ENCODE measurements at regions not wholly inside any gene's neighbourhood (a gene's known extent, or its start where the extent isn't known, plus 50 kb on each side); places are given as distances from the start of the nearest gene placed in this dataset.
A peak's percentile ranks its signal among the peaks of the same experiment; 100 is the strongest.

DNA sequence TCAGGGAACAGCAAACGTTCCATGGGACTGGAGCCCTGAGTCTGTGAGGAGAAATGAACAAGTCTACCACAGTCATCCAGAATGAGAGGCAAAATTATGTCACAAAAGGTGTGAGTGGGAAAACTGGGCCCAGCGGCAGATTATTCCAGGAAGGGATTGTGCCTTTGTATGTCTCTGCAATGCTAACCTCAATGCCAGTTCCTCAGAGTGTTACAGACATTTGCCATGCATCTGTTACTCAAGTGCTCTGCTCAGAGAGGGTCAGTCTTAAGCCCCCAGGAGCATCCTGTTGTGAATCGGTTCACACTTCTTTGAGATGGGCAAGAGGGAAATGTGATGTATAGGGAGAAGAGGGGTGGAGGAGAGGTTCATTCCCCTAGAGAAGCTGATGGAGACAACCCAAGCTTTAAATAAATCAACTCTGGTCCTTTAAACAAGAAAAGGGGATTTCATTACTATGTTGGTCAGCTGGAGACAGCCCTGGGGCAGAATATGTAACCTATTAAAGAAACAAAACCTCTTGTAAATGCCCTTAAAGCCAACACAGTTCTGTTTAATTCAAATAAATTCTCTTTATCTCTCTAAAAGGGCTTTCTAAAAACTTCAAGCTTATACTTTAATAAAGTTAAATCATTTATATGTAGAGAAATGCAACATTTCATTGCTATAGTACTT, 85.9 kb upstream of the GRB10 start:
- DNase-seq (ENCODE audit: low read depth, low spot score), result no peak
- TF ChIP-seq RAD21 (IDR thresholded peaks at IDR 0.05; ENCODE audit: low read depth) (no peak), TCF7L2 (IDR thresholded peaks at IDR 0.05; ENCODE audit: borderline replicate concordance, extremely low read depth, insufficient read depth, insufficient read length) (no peak), EZH2 (IDR thresholded peaks at IDR 0.05) (no peak), POLR2A (IDR thresholded peaks at IDR 0.05; ENCODE audit: borderline replicate concordance, extremely low read depth, insufficient read depth, insufficient read length) (no peak), SIN3A (IDR thresholded peaks at IDR 0.05; ENCODE audit: low read depth) (no peak), JUND (IDR thresholded peaks at IDR 0.05) (no peak), ZFX (IDR thresholded peaks at IDR 0.05) (no peak), ZNF274 (IDR thresholded peaks at IDR 0.05; ENCODE audit: low read depth, low read length) (no peak), CBX3 (IDR thresholded peaks at IDR 0.05; ENCODE audit: low read depth) (no peak), FOSL1 (IDR thresholded peaks at IDR 0.05; ENCODE audit: low read depth) (no peak), SRF (IDR thresholded peaks at IDR 0.05; ENCODE audit: low read depth) (no peak), EGR1 (IDR thresholded peaks at IDR 0.05; ENCODE audit: low read depth) (no peak), CEBPB (IDR thresholded peaks at IDR 0.05; ENCODE audit: low read depth) (no peak)
- TF ChIP-seq, protein P1, sequence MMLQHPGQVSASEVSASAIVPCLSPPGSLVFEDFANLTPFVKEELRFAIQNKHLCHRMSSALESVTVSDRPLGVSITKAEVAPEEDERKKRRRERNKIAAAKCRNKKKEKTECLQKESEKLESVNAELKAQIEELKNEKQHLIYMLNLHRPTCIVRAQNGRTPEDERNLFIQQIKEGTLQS (IDR thresholded peaks at IDR 0.05), result no peak
- TF ChIP-seq, protein P2, sequence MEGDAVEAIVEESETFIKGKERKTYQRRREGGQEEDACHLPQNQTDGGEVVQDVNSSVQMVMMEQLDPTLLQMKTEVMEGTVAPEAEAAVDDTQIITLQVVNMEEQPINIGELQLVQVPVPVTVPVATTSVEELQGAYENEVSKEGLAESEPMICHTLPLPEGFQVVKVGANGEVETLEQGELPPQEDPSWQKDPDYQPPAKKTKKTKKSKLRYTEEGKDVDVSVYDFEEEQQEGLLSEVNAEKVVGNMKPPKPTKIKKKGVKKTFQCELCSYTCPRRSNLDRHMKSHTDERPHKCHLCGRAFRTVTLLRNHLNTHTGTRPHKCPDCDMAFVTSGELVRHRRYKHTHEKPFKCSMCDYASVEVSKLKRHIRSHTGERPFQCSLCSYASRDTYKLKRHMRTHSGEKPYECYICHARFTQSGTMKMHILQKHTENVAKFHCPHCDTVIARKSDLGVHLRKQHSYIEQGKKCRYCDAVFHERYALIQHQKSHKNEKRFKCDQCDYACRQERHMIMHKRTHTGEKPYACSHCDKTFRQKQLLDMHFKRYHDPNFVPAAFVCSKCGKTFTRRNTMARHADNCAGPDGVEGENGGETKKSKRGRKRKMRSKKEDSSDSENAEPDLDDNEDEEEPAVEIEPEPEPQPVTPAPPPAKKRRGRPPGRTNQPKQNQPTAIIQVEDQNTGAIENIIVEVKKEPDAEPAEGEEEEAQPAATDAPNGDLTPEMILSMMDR (IDR thresholded peaks at IDR 0.05 in 2 of 3, conservative IDR thresholded peaks at IDR 0.05 in 1 of 3; ENCODE audit: borderline replicate concordance in 1 of 3, insufficient read depth in 1 of 3, low read depth in 2 of 3, low read length in 2 of 3), result no peak
- TF ChIP-seq, protein P3, sequence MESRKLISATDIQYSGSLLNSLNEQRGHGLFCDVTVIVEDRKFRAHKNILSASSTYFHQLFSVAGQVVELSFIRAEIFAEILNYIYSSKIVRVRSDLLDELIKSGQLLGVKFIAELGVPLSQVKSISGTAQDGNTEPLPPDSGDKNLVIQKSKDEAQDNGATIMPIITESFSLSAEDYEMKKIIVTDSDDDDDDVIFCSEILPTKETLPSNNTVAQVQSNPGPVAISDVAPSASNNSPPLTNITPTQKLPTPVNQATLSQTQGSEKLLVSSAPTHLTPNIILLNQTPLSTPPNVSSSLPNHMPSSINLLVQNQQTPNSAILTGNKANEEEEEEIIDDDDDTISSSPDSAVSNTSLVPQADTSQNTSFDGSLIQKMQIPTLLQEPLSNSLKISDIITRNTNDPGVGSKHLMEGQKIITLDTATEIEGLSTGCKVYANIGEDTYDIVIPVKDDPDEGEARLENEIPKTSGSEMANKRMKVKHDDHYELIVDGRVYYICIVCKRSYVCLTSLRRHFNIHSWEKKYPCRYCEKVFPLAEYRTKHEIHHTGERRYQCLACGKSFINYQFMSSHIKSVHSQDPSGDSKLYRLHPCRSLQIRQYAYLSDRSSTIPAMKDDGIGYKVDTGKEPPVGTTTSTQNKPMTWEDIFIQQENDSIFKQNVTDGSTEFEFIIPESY (IDR thresholded peaks at IDR 0.05; ENCODE audit: extremely low read depth, insufficient replicate concordance, low read length), result no peak
- POLR2A ChIA-PET, result no interaction called here
- peak overlapping the region; percentile 57 for H2AFZ ChIP-seq (ENCODE audit: low read depth, low read length, poor library complexity, severe bottlenecking)
- no peak overlapping the region for H3K27ac ChIP-seq (ENCODE audit: low read depth, low read length)
- no TSS peak for BruUV-seq (replicated peaks)
- H4K20me1 ChIP-seq (ENCODE audit: insufficient read depth), result no peaks in the 10 kb centered on the region
- peaks cover 2 to 9% of the 10 kb centered on the region in 2 experiments; a peak in 1 of 4 replicates for H3K4me1 ChIP-seq (ENCODE audit: control insufficient read depth in 1 of 2, insufficient read depth in 2 of 2, low read length in 2 of 2)
- no peak overlapping the region for H3K9ac ChIP-seq (ENCODE audit: low read length)
- H3K4me3 ChIP-seq (replicated peaks in 1 of 2; ENCODE audit: low read depth in 1 of 2, low read length in 2 of 2), result no peak overlapping the region
- ATAC-seq, result no peak
- H3K36me3 ChIP-seq (ENCODE audit: control insufficient read depth in 1 of 2, insufficient read depth in 2 of 2, low read length in 2 of 2), result no peaks in the 10 kb centered on the region
- CTCF ChIA-PET, result no interaction called here
- H3K9me2 ChIP-seq (ENCODE audit: insufficient read depth), result no peaks in the 10 kb centered on the region
- no peaks in the 10 kb centered on the region for H3K79me2 ChIP-seq (ENCODE audit: insufficient read depth, low read length)
- no peak overlapping the region for H3K4me2 ChIP-seq (ENCODE audit: low read length)
- peaks cover 6% of the 10 kb centered on the region; the same call in 1 of the 2 replicates for H3K27me3 ChIP-seq (ENCODE audit: insufficient read depth, low read length)
- intact Hi-C loops (cut with micrococcal nuclease), result no loop called here
- RAD21 ChIA-PET (ENCODE audit: low non-redundant PET in 1 of 2, low total read pairs in 2 of 2, uncharacterized antibody in 2 of 2, unreplicated experiment in 2 of 2), result no interaction called here
- H3K9me3 ChIP-seq (ENCODE audit: control insufficient read depth in 1 of 2, insufficient read depth in 1 of 2, low read depth in 1 of 2, low read length in 2 of 2), result no peaks in the 10 kb centered on the region
